Activated T-cell treated with anti-CD3 and anti-CD28 coated beads for 1 hour (primary cell): ENCODE measurements at regions not wholly inside any gene's neighbourhood (a gene's known extent, or its start where the extent isn't known, plus 50 kb on each side); places are given as distances from the start of the nearest gene placed in this dataset.

ENCODE experiments used
- DNase-seq: peaks from one replicate; pipeline ENCODE4 v3.0.0-alpha.2; 2020; ENCODE audit warnings: low read depth

GRCh38 chr2:180364719-180365118, 357.6 kb upstream of the CWC22 start:
- no peak for DNase-seq

- DNase-seq = no peak
Observed at GRCh38 chr2:180360283-180360618, 353.2 kb upstream of the CWC22 start.

- no peak for DNase-seq
Observed at GRCh38 chr2:180359522-180360282, 352.6 kb upstream of the CWC22 start.

GRCh38 chr2:180358458-180358857, 351.4 kb upstream of the CWC22 start:
- DNase-seq = no peak

- DNase-seq = no peak
Observed at GRCh38 chr2:180356676-180357075, 349.6 kb upstream of the CWC22 start.

GRCh38 chr2:180352620-180353019, 345.5 kb upstream of the CWC22 start:
- no peak for DNase-seq

- no peak for DNase-seq
Observed at GRCh38 chr2:180349809-180350208, 342.7 kb upstream of the CWC22 start.

- DNase-seq = no peak
Observed at GRCh38 chr2:180343528-180344345, 336.6 kb upstream of the CWC22 start.

GRCh38 chr2:180337136-180337535, 330.0 kb upstream of the CWC22 start:
- no peak for DNase-seq

GRCh38 chr2:180336550-180336949, 329.5 kb upstream of the CWC22 start:
- DNase-seq = no peak

- no peak for DNase-seq
Observed at GRCh38 chr2:180334514-180334913, 327.4 kb upstream of the CWC22 start.

- no peak for DNase-seq
Observed at GRCh38 chr2:180328795-180329422, 321.8 kb upstream of the CWC22 start.

GRCh38 chr2:180327185-180327584, 320.1 kb upstream of the CWC22 start:
- no peak for DNase-seq

- DNase-seq = no peak
Observed at GRCh38 chr2:180325416-180326120, 318.5 kb upstream of the CWC22 start.

GRCh38 chr2:180324182-180324581, 317.1 kb upstream of the CWC22 start:
- DNase-seq = no peak

- no peak for DNase-seq
Observed at GRCh38 chr2:180322781-180323180, 315.7 kb upstream of the CWC22 start.

- no peak for DNase-seq
Observed at GRCh38 chr2:180319586-180320405, 312.7 kb upstream of the CWC22 start.

- no peak for DNase-seq
Observed at GRCh38 chr2:180314086-180314485, 307.0 kb upstream of the CWC22 start.

GRCh38 chr2:180312542-180312941, 305.4 kb upstream of the CWC22 start:
- no peak for DNase-seq

GRCh38 chr2:180307096-180307495, 300.0 kb upstream of the CWC22 start:
- DNase-seq = no peak

- DNase-seq = no peak
Observed at GRCh38 chr2:180306346-180306745, 299.2 kb upstream of the CWC22 start.
